Sigmoid colon (tissue), 4 donors: ENCODE measurements at regions not wholly inside any gene's neighbourhood (a gene's known extent, or its start where the extent isn't known, plus 50 kb on each side); places are given as distances from the start of the nearest gene placed in this dataset.

ENCODE experiments used
- EP300 ChIP-seq, 4 donors: sonication (generic); formaldehyde crosslinking; IDR thresholded peaks; one replicate each; pipeline ENCODE4 v1.6.1; 2017; ENCODE audit warnings: antibody characterized with exemption in 4 of 4
- TF ChIP-seq, protein P1 (sequence below), 4 experiments: fragments of 450-650 bp in 3 of 4; fragments of 200-600 bp in 1 of 4; IDR thresholded peaks; one replicate each; pipeline ENCODE4 v1.5.1; 2016 to 2019; ENCODE audit warnings: antibody characterized with exemption in 4 of 4, mild to moderate bottlenecking in 3 of 4, moderate library complexity in 2 of 4

DNA sequence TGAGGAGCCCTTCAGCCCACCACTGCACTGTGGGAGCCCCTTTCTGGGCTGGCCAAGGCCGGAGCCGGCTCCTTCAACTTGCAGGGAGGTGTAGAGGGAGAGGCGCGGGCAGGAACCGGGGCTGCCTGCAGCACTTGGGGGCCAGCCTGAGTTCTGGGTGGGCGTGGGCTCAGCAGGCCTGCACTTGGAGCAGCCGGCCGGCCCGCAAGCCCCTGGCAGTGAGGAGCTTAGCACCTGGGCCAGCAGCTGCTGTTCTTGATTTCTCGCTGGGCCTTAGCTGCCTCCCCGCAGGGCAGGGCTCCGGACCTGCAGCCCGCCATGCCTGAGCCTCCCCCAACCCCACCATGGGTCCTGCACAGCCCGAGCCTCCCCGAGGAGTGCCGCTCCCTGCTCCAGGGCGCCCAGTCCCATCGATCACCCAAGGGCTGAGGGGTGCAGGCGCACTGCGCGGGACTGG, 101.7 kb upstream of the ADGRB3 start:
- TF ChIP-seq, protein P1, sequence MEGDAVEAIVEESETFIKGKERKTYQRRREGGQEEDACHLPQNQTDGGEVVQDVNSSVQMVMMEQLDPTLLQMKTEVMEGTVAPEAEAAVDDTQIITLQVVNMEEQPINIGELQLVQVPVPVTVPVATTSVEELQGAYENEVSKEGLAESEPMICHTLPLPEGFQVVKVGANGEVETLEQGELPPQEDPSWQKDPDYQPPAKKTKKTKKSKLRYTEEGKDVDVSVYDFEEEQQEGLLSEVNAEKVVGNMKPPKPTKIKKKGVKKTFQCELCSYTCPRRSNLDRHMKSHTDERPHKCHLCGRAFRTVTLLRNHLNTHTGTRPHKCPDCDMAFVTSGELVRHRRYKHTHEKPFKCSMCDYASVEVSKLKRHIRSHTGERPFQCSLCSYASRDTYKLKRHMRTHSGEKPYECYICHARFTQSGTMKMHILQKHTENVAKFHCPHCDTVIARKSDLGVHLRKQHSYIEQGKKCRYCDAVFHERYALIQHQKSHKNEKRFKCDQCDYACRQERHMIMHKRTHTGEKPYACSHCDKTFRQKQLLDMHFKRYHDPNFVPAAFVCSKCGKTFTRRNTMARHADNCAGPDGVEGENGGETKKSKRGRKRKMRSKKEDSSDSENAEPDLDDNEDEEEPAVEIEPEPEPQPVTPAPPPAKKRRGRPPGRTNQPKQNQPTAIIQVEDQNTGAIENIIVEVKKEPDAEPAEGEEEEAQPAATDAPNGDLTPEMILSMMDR (IDR thresholded peaks at IDR 0.05), result no peak
- no peak for TF ChIP-seq EP300 (IDR thresholded peaks at IDR 0.05)
